ENCODE measurements at regions not wholly inside any gene's neighbourhood (a gene's known extent, or its start where the extent isn't known, plus 50 kb on each side); places are given as distances from the start of the nearest gene placed in this dataset.

- H3K4me1 ChIP-seq (ENCODE audit: control insufficient read depth, insufficient read depth, low read length), result no peaks in the 10 kb centered on the region
- no peak overlapping the region for H3K27ac ChIP-seq (ENCODE audit: extremely low read depth, low read depth, low read length)
- H3K36me3 ChIP-seq (ENCODE audit: control insufficient read depth in 2 of 2, insufficient read depth in 1 of 2, low read length in 2 of 2), result no peaks in the 10 kb centered on the region
- POLR2A ChIA-PET, result no interaction called here
- TF ChIP-seq ZNF239 (tag by site-specific recombination; IDR thresholded peaks at IDR 0.05) (no peak), ZNF23 (tag by site-specific recombination; IDR thresholded peaks at IDR 0.05; ENCODE audit: borderline replicate concordance) (no peak), ZNF830 (tag by site-specific recombination; IDR thresholded peaks at IDR 0.05; ENCODE audit: low read depth) (no peak), ZNF221 (tag by site-specific recombination; IDR thresholded peaks at IDR 0.05; ENCODE audit: borderline replicate concordance) (no peak), MYNN (tag by site-specific recombination; IDR thresholded peaks at IDR 0.05; ENCODE audit: borderline replicate concordance) (no peak), ZEB2 (tag by site-specific recombination; IDR thresholded peaks at IDR 0.05) (no peak), ZNF792 (tag by site-specific recombination; IDR thresholded peaks at IDR 0.05) (no peak), ZNF223 (tag by site-specific recombination; IDR thresholded peaks at IDR 0.05) (no peak), ZBTB1 (tag by site-specific recombination; IDR thresholded peaks at IDR 0.05) (no peak), ZNF510 (tag by site-specific recombination; IDR thresholded peaks at IDR 0.05; ENCODE audit: insufficient replicate concordance) (no peak), SCRT2 (tag by site-specific recombination; IDR thresholded peaks at IDR 0.05) (no peak), ZBTB48 (tag by site-specific recombination; IDR thresholded peaks at IDR 0.05) (no peak)
- CTCF ChIA-PET, result no interaction called here
- no peak overlapping the region for H3K4me3 ChIP-seq (ENCODE audit: low read depth, low read length)
- H3K9me3 ChIP-seq (ENCODE audit: control insufficient read depth, insufficient read depth, low read depth, low read length), result no peaks in the 10 kb centered on the region
Observed at GRCh38 chr5:152819891-152820290, 414.8 kb upstream of the NMUR2 start.

GRCh38 chr5:152824316-152824715, 419.2 kb upstream of the NMUR2 start:
- Histone ChIP-seq H3K27ac (ENCODE audit: extremely low read depth, low read depth, low read length) (no peak overlapping the region), H3K4me1 (ENCODE audit: control insufficient read depth, insufficient read depth, low read length) (no peaks in the 10 kb centered on the region), H3K36me3 (ENCODE audit: control insufficient read depth in 2 of 2, insufficient read depth in 1 of 2, low read length in 2 of 2) (no peaks in the 10 kb centered on the region), H3K4me3 (ENCODE audit: low read depth, low read length) (no peak overlapping the region), H3K9me3 (ENCODE audit: control insufficient read depth, insufficient read depth, low read depth, low read length) (no peaks in the 10 kb centered on the region)
- CTCF ChIA-PET, result no interaction called here
- POLR2A ChIA-PET, result no interaction called here
- TF ChIP-seq INSM2 (tag by site-specific recombination; IDR thresholded peaks at IDR 0.05) (no peak), ZNF529 (tag by site-specific recombination; IDR thresholded peaks at IDR 0.05; ENCODE audit: insufficient replicate concordance) (no peak), IKZF3 (tag by site-specific recombination; IDR thresholded peaks at IDR 0.05) (no peak), ZFP41 (tag by site-specific recombination; IDR thresholded peaks at IDR 0.05; ENCODE audit: borderline replicate concordance) (no peak), HOXD13 (CRISPR knock-in tag; IDR thresholded peaks at IDR 0.05; ENCODE audit: borderline replicate concordance) (no peak), ZNF211 (tag by site-specific recombination; IDR thresholded peaks at IDR 0.05; ENCODE audit: low read depth) (no peak), PBX3 (CRISPR knock-in tag; IDR thresholded peaks at IDR 0.05) (no peak), PATZ1 (tag by site-specific recombination; IDR thresholded peaks at IDR 0.05) (no peak), ZNF366 (tag by site-specific recombination; conservative IDR thresholded peaks at IDR 0.05) (no peak), ZBTB20 (tag by site-specific recombination; IDR thresholded peaks at IDR 0.05) (no peak), ZNF585B (tag by site-specific recombination; IDR thresholded peaks at IDR 0.05) (no peak), ZNF776 (tag by site-specific recombination; IDR thresholded peaks at IDR 0.05; ENCODE audit: borderline replicate concordance) (no peak)
